ENCODE measurements at regions not wholly inside any gene's neighbourhood (a gene's known extent, or its start where the extent isn't known, plus 50 kb on each side); places are given as distances from the start of the nearest gene placed in this dataset.

DNA sequence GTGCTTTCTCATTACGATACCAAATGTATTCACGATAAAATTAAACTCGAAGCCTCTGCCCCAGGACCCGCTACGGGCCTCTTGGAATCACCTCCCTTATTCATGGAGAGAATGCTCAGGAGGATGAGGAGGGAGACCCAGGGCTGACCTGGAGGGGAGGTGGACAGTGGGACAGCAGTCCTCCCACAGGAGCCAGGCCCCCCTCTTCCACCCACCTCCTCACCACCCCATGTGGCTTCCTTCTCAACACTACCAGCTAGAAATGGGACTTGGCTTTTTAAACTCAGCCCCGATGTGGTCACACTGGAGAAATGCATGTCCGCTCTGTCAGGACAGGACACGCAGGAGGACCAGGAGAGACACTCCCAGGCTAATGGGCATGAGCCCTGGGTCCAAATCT is 147.9 kb upstream of the ID2 start:
- WGBS, 5 donors: 90 to 99% (median 97%) methylated on average over 7 to 8 of the region's 8 CpGs
- Histone ChIP-seq H3K27me3 (no peaks in the 10 kb centered on the region), H3K9me3 (peaks cover 0 to 18% (median 8%) of the 10 kb centered on the region in 4 donors), H3K4me3 (no peak overlapping the region), H3K4me1 (peaks cover 19 to 40% (median 33%) of the 10 kb centered on the region in 4 donors), H3K36me3 (no peaks in the 10 kb centered on the region), H3K27ac (peak overlapping the region in 3 of 5 donors; percentile 61 to 76 (median 68))
- DNase-seq: no peak
- TF ChIP-seq POLR2AphosphoS5 (IDR thresholded peaks at IDR 0.05): no peak
- no peak for TF ChIP-seq POLR2A (IDR thresholded peaks at IDR 0.05)
- TF ChIP-seq EP300 (IDR thresholded peaks at IDR 0.05): no peak
- TF ChIP-seq, protein P1, sequence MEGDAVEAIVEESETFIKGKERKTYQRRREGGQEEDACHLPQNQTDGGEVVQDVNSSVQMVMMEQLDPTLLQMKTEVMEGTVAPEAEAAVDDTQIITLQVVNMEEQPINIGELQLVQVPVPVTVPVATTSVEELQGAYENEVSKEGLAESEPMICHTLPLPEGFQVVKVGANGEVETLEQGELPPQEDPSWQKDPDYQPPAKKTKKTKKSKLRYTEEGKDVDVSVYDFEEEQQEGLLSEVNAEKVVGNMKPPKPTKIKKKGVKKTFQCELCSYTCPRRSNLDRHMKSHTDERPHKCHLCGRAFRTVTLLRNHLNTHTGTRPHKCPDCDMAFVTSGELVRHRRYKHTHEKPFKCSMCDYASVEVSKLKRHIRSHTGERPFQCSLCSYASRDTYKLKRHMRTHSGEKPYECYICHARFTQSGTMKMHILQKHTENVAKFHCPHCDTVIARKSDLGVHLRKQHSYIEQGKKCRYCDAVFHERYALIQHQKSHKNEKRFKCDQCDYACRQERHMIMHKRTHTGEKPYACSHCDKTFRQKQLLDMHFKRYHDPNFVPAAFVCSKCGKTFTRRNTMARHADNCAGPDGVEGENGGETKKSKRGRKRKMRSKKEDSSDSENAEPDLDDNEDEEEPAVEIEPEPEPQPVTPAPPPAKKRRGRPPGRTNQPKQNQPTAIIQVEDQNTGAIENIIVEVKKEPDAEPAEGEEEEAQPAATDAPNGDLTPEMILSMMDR (IDR thresholded peaks at IDR 0.05): no peak
- intact Hi-C loops (cut with DNase I; ENCODE audit: low total_unique reads): no loop called here

DNA sequence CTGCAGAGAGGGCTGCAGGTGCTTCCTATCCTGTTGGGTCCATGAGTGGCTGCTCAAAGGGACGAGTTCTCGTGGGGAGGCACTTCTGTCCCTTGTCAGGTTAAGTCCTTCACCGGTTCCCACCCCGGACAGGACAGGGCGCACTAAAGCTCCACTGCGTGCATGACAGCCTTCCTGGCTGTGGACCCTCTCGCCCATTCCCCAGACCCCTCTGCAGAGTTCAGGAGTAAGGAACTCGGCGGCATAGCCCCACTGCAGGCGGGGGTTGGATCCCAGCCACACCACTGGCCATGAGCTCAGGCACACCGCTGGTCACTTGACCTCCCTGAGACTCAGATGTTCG is 147.5 kb upstream of the ID2 start:
- Histone ChIP-seq H3K4me3 (no peak overlapping the region), H3K4me1 (peaks cover 22 to 45% (median 37%) of the 10 kb centered on the region in 4 donors), H3K27me3 (no peaks in the 10 kb centered on the region), H3K9me3 (peaks cover 0 to 18% (median 8%) of the 10 kb centered on the region in 4 donors), H3K36me3 (no peaks in the 10 kb centered on the region), H3K27ac (peak overlapping the region in 4 of 5 donors; percentile 19 to 76 (median 64))
- 81 to 91% (median 84%) methylated on average over 12 of the region's 12 CpGs for WGBS, 5 donors
- intact Hi-C loops (cut with DNase I; ENCODE audit: low total_unique reads): no loop called here
- no peak for DNase-seq
- TF ChIP-seq POLR2A (IDR thresholded peaks at IDR 0.05) (no peak), EP300 (IDR thresholded peaks at IDR 0.05) (no peak), POLR2AphosphoS5 (IDR thresholded peaks at IDR 0.05) (no peak)
- TF ChIP-seq, protein P1 (IDR thresholded peaks at IDR 0.05): no peak

DNA sequence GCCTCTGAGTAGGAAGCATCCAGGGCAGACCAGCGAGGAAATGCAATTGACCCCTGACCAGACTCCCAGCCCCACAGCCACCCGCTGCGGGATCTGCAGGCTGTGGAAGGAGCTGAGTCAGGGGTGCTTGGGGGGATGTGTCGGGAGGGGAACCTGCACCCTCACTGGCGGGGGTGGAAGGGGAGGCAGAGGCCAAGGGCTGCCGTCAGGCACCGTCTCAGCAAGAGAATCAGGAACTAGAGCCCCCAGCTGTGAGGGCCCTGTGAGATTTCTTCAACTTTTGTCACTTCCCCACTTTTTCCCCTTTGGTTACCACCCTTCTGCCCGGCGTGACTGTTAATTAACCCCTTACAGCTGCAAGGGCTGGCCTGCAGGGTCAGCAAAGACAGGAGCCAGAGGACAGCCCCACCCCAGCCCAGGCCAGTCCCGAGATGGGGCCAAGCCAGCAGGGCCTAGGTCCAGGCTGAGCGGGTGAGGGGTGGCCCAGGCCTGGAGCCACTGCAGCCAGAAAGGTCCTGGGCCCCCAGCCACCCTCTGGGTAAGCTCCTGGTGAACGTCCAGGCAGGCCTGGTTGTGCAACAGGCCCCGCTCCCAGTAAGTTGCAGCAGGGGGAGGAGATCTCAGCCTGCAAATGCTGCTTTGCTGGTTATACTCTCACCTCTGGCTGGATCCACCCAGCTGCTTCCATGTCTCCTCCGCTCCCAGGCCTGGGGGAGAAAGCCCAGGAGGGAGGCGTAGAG is 147.0 kb upstream of the ID2 start:
- WGBS, 5 donors: 52 to 68% (median 64%) methylated on average over 11 to 15 of the region's 15 CpGs
- Histone ChIP-seq H3K36me3 (no peaks in the 10 kb centered on the region), H3K9me3 (peaks cover 0 to 18% (median 8%) of the 10 kb centered on the region in 4 donors), H3K27ac (peak overlapping the region; percentile 1 to 76 (median 61)), H3K27me3 (no peaks in the 10 kb centered on the region), H3K4me1 (peaks cover 27 to 50% (median 42%) of the 10 kb centered on the region in 4 donors), H3K4me3 (no peak overlapping the region)
- DNase-seq: peak; percentile 55 to 67
- TF ChIP-seq POLR2A (IDR thresholded peaks at IDR 0.05) (no peak), POLR2AphosphoS5 (IDR thresholded peaks at IDR 0.05) (no peak), EP300 (IDR thresholded peaks at IDR 0.05) (no peak)
- TF ChIP-seq, protein P1 (IDR thresholded peaks at IDR 0.05): no peak
- intact Hi-C loops (cut with DNase I; ENCODE audit: low total_unique reads): no loop called here

DNA sequence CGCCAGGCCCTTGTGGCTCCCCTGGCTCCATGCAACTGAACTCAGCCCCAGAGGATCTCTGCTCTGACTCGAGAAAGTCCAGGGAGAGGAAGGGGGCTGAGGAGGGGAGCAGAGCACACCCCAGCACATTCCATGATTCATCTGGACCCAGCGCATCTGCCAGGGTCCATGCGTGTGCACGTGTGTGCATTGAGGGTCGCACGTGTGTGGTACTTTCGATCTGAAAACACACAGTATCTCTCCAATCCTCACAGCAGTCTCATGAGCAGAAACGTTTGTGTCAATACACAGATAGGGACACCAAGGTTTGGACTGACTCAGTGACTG is 146.4 kb upstream of the ID2 start:
- Histone ChIP-seq H3K4me3 (no peak overlapping the region), H3K36me3 (no peaks in the 10 kb centered on the region), H3K27me3 (no peaks in the 10 kb centered on the region), H3K4me1 (peaks cover 32 to 55% (median 45%) of the 10 kb centered on the region in 4 donors), H3K9me3 (peaks cover 0 to 18% (median 8%) of the 10 kb centered on the region in 4 donors), H3K27ac (peak overlapping the region; percentile 1 to 76 (median 61))
- TF ChIP-seq, protein P1 (IDR thresholded peaks at IDR 0.05): no peak
- TF ChIP-seq EP300 (IDR thresholded peaks at IDR 0.05) (no peak), POLR2A (IDR thresholded peaks at IDR 0.05) (no peak), POLR2AphosphoS5 (IDR thresholded peaks at IDR 0.05) (no peak)
- intact Hi-C loops (cut with DNase I; ENCODE audit: low total_unique reads): no loop called here
- 60 to 80% (median 69%) methylated on average over 7 to 9 of the region's 9 CpGs for WGBS, 5 donors
- no peak for DNase-seq
